GM12892 (cell line): ENCODE measurements at regions not wholly inside any gene's neighbourhood (a gene's known extent, or its start where the extent isn't known, plus 50 kb on each side); places are given as distances from the start of the nearest gene placed in this dataset.

Experiments used
- DNase-seq: peaks from one replicate; pipeline ENCODE4 v3.0.0; 2011; ENCODE audit not compliant: insufficient read length
- FAIRE-seq: peaks from 2 replicates; lab custom pipeline; 2011; peaks lifted over from hg19 to GRCh38; lab: Jason Lieb, UNC
- POLR2A ChIP-seq: IDR thresholded peaks from 2 replicates; pipeline ENCODE4 v1.6.1; 2011; ENCODE audit warnings: low read depth, low read length, control low read depth
- POLR2AphosphoS5 ChIP-seq: IDR thresholded peaks from 2 replicates; pipeline ENCODE4 v1.6.1; 2011; ENCODE audit warnings: low read depth, low read length, control low read depth
- TAF1 ChIP-seq: IDR thresholded peaks from 2 replicates; pipeline ENCODE4 v1.6.1; 2011; ENCODE audit warnings: low read depth, mild to moderate bottlenecking, control low read depth, low read length, borderline replicate concordance

- no peak for DNase-seq
- no peak for FAIRE-seq
Measured at GRCh38 chr22:48053973-48054372, 1291.5 kb downstream of the TBC1D22A start.

GRCh38 chr22:48053486-48053885, 1291.0 kb downstream of the TBC1D22A start:
- DNase-seq (no peak), FAIRE-seq (no peak)
- no peak for TF ChIP-seq POLR2AphosphoS5
- no peak for TF ChIP-seq POLR2A
- TF ChIP-seq TAF1: no peak

More at GRCh38 chr22:48053973-48054372, 1291.5 kb downstream of the TBC1D22A start:
- TF ChIP-seq POLR2AphosphoS5 (no peak), POLR2A (no peak), TAF1 (no peak)

GRCh38 chr22:48052621-48052890, 1290.1 kb downstream of the TBC1D22A start:
- FAIRE-seq (no peak), DNase-seq (no peak)
- TF ChIP-seq TAF1 (no peak), POLR2A (no peak), POLR2AphosphoS5 (no peak)

DNA sequence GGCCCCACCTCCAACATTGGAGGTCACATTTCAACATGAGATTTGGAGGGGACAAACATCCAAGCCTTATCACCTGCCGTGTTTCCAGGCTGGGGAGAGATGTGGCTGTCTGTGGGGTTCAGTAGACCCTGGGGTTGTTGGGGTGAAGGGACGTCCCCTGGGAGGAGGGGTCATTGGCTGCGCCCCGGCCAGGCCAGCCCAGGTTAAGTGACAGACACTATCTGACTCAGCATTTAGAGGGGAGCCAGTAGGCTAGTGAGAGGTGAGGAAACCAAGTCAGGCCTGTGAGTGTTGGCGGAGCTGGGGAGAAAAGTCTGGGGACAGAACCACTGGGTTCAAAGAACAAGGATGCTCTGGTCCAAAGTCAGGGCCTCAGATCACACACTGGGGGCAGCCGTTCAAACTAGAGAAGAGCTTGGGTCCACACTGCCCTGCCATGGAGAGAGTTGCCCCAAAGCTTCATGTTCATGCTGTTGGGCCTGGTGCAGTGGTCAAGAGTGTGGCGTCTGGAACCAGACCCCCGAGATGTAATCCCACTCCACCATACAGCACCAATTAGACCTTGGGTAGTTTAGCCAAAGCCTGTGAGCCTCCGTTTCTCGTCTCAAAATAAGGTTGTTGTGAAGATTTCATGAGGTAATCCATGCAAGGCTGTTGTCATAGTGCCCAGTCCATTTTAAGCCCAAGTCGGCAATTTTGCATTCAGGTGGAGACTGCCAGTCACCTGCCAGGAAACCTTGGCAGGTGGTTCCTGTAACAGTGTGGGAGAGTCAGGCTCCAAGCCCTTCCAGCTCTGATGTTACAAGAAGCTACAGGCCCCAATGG, 1289.6 kb downstream of the TBC1D22A start:
- DNase-seq: no peak
- no peak for FAIRE-seq
- no peak for TF ChIP-seq POLR2AphosphoS5
- TF ChIP-seq POLR2A: no peak
- TF ChIP-seq TAF1: no peak

DNA sequence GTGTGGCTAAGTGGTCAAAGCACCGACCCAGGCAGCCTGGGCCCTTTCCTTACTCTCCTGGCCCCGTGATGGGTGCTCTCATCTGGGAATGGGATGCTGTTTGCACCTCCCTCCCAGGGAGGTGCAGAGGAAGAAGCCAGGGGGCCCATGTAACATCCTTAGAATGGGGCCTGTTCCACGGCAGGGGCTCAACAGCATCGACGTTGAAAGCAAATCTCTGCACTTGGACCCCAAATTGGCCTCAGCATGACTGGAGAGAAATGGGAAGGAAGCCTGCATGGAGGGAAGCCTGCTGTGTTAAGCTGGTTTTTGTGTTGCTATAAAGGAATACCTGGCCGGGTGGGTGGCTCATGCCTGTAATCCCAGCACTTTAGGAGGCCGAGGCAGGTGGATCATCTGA, 1288.4 kb downstream of the TBC1D22A start:
- no peak for TF ChIP-seq POLR2AphosphoS5
- no peak for TF ChIP-seq POLR2A
- TF ChIP-seq TAF1: no peak
- DNase-seq (no peak), FAIRE-seq (no peak)

- no peak for DNase-seq
- TF ChIP-seq POLR2AphosphoS5: no peak
- TF ChIP-seq POLR2A: no peak
- TF ChIP-seq TAF1: no peak
- no peak for FAIRE-seq
Measured at GRCh38 chr22:48049116-48049515, 1286.7 kb downstream of the TBC1D22A start.

- FAIRE-seq: no peak
- no peak for DNase-seq
- TF ChIP-seq TAF1 (no peak), POLR2AphosphoS5 (no peak), POLR2A (no peak)
Measured at GRCh38 chr22:48047722-48048500, 1285.5 kb downstream of the TBC1D22A start.

DNA sequence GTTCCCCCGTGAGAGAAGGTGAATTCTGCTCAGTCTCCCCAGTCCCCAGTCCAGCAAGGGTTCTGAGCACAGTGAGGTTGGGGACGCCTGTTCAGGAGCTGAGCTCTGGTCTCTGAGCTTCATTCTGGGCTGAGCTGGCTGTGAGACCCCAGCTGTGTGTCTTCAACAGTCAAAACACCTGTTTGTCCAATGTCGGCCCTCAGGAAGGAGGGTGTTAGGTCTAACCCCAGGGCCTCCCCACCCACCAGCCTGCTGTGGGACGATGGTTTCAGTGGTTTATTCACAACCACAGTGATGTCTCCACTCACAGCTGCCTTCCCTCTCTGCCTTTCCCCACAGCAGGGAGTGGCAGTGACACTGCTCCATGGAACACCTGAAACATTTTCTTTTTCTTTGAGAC, 1282.9 kb downstream of the TBC1D22A start:
- peak; percentile 64 for FAIRE-seq
- TF ChIP-seq POLR2A (no peak), TAF1 (no peak), POLR2AphosphoS5 (no peak; the same call in 1 of the 2 replicates)
- DNase-seq: peak; percentile 53

DNA sequence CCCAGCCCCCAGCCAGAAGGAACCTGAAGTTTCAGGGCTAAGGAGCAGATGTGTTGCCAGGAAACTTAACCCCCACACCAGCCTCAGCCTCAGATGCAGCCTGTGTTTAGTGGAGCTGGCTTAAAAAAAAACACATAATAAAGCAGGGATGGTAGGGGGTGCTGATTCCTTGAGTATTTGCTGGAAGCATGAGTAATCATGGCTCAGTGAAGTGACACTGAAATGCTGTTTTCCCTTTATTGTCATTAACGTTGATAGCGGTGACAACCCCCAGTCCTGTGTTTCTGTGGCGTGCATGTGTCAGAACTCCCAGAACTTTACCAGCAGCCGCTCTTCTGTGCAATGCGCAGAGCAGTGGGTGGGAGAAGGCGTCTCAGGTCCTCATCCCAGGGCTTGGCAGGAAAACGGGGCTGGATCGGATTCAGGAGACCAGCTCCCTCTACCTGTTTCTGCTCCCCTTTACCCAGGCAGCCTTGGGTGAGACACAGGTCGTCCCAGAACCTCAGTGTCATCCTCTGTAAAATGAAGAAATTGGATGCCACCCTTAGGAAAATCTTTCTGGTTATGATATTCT, 1282.1 kb downstream of the TBC1D22A start:
- TF ChIP-seq POLR2AphosphoS5 (no peak), TAF1 (no peak), POLR2A (no peak)
- DNase-seq (no peak), FAIRE-seq (no peak)

DNA sequence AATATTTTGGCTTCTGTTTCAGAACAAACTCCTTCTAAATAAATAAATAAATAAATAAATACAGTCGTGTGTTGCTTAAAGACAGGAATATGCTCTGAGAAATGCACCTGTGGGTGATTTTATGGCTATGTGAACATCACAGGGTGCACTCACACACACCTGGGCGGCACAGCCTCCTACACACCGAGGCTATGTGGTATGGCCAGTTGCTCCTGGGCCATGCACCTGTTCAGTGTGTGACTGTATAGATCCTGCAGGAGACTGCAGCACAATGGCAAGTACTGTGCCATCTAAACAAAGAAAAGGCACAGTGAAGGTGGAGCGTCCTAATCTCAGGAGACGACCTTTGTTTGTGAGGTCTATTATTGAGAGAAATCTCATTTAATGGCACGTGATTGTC, 1281.1 kb downstream of the TBC1D22A start:
- TF ChIP-seq TAF1 (no peak), POLR2A (no peak), POLR2AphosphoS5 (no peak)
- no peak for FAIRE-seq
- DNase-seq: no peak

- no peak for DNase-seq
- TF ChIP-seq POLR2AphosphoS5 (no peak), TAF1 (no peak), POLR2A (no peak)
- no peak for FAIRE-seq
Measured at GRCh38 chr22:48042621-48043395, 1280.4 kb downstream of the TBC1D22A start.

- FAIRE-seq: no peak
- TF ChIP-seq POLR2AphosphoS5 (no peak), TAF1 (no peak), POLR2A (no peak)
- DNase-seq: no peak
Measured at GRCh38 chr22:48039326-48039725, 1276.9 kb downstream of the TBC1D22A start.
